Stimulated activated CD4-positive, alpha-beta T cell treated with anti-CD3 and anti-CD28 coated beads, Interleukin-15, amount 100 ng/mL, for 48 hours (primary cell): ENCODE measurements at regions not wholly inside any gene's neighbourhood (a gene's known extent, or its start where the extent isn't known, plus 50 kb on each side); places are given as distances from the start of the nearest gene placed in this dataset.

Source experiments
- DNase-seq, 2 donors: peaks; one replicate each; pipeline ENCODE4 v3.0.0-alpha.2; 2020; ENCODE audit warnings: low read depth in 2 of 2

GRCh38 chr4:43345323-43345925, 452.9 kb downstream of the GRXCR1 start:
- no peak for DNase-seq

GRCh38 chr4:43348591-43348990, 456.1 kb downstream of the GRXCR1 start:
- DNase-seq: no peak

- no peak for DNase-seq
Measured at GRCh38 chr4:43351970-43352806, 459.7 kb downstream of the GRXCR1 start.

DNA sequence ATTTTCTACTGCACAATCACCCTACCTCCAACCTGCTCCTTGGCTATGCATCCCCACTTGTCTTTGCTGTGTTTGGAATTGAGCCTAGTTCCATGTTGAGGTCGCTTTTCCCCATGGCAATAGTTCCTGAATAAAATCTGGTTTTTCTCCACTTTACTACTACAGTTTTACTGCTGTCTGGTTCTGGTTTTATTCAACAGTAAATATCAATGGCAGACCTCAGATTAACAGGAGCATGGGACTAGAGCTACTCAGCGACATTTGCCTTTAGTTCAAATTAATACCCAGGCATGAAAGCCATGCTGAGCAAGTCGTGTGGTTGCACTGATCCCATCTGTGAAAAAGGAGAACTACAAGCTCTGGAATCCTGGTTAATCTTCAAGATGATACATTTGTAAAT, 460.3 kb downstream of the GRXCR1 start:
- no peak for DNase-seq

DNA sequence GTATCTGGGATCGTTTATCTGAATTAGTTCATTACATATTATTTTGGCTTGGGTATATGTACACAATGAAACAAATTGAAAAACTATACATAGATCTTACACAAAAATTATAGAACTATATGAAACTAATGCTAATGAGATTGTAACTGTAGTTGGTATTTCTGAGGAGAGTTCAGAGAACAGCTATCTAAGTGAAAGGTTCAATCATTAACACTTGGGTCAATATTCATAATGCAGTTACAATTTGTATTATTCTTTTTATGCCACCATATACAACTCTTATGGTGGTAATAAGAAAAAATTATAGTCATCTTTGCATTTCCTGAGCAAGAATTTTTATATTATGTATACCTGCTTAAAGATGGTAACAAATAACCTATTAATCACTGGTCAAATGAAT, 461.0 kb downstream of the GRXCR1 start:
- DNase-seq: no peak

DNA sequence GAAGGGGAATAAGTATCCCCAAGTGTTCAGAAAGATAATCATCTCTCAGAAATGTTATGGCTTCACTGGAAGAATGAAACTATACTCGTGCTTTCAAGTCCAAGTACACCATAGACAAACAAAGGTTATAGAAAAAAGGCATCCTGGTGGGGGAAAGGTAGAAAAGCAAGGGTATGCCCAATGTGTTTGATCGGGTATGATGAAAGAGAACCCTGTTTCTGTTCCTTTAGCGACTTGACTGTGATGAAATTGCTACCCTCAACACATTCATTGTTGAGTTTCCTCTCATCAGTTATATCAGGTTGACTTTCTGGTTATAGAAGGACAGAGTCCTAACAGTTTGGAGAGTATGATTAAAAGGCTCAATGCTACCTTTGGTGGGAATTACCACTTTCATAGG, 464.3 kb downstream of the GRXCR1 start:
- DNase-seq: no peak

DNA sequence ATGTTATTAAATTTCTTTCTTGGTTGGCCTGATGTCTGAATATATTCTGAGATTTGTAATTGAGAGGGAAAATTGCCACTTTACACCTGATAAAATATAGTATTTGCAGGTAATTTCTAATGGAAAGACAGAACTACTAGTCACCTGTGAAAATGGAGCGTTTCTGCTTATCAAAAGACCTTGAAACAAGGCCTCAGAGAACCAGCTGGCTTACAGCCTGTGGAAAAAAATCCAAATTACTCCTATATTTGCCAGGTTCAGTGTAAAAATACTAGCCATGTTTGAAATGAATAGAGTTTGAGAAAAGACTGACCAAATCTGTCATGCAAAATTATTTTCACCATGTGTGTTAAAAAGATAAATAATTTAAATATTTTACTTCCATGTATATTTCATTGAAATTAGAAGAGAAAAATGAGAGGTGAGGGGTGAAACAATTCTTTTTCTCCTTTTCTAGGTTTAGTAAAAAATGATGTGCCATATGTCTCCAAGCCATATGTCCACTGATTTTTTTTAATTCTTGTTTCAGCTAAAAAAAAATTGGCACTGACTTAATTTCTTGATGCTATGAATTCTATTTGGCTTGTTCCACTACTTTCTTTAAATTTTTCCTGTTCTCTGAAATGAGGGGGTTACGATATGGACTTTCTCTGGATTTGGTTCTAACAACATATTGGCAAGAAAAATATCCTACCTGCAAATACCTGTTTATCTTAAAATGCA, 464.9 kb downstream of the GRXCR1 start:
- no peak for DNase-seq

GRCh38 chr4:43360296-43360695, 467.8 kb downstream of the GRXCR1 start:
- no peak for DNase-seq

DNA sequence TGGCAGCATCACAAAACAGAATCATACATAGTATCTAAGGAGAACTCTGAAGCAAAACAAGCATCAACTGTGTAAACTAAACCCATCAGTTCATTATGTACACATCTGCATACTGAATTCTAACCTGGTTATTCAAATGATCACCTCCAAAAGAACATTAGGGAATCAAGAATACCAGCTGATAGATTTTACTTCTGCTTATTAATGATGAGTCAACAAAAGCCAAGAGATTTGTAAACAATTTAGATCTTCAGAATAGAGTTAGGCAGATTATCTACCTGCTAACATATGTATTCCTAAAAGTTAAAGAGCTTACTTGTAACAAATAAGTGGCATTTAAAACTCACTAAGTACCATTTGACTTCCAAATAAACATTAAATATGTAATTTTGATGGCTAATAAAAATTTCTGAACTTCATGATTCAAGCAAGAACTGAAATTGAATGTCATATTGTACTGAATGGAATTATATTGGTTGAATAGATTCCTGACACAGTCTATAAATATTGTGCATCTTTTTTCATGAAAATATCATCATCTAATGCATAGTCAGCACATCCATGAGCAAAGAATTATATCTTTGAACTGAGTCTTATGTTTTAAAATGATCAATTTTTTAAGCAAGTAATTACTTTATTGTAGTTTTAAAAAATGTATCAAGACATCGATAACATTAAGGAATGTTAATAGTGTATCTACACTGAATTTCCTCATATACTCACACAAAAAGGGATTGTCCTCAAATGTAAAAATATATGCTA, 470.5 kb downstream of the GRXCR1 start:
- DNase-seq: no peak

DNA sequence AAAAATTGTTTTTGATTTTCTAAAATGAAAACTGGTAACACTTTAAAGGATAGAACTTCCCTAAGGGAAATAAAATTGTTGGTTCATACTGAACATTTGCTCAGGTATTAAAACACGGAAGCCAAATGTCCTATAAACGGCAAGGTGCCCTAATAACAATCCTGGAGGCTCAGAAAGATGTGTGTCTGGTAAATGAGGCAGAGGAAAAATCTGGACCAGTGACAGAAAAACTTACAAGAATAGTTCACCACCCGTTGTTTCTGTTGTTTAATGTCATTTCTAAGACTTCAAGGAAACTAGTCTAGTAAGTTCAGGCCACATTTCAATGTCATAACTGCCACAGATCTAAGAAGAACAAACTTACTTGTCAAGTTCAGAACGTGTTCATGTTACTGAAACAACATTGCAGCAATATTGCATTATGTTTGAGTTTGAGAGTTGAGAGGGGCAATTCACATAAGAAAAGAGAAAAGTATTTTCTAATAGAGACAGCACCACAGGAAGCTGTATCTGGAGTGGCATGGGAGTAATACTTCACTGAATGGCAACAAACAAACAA, 476.6 kb downstream of the GRXCR1 start:
- no peak for DNase-seq

DNA sequence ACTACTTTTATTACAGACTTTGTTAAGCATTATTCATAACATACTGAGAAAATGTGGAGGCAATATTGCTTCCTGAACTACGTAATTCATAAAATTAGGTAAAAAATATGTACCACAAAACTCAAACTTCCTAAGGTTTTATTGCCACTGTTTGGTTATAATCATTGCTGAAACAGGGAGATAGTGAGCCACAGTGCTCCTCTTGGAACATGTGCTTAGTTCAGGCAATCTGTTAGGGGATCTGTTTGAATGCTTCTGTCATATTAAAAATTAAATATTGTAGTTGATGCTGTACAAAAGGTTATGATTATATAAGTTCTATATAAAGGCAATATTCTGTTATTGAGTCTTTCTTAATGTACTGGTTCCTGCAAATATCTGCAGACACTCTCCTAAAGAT, 480.7 kb downstream of the GRXCR1 start:
- no peak for DNase-seq

DNA sequence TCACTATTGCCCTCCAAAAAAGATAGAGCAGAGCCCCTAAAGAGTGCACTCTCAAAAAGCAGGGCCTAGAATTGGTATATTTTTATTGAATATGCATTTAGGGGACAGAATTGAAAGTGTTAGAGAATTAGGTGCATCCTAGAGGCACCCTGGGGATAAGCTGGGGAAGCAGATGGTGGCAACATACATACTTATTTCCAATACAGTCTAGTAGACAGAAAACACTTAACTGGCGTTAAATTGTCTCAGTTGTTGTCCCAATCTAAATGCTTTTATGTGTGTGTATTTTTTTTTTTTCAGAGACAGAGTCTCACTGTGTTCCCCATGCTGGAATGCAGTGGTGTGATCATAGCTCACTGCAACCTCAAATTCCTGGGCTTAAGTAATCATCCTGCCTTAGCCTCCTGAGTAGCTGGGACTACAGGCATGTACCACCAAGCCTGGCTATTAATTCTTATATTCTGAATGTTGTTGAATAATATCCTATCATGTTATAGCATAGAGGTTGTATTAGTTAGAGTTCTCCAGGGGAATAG, 481.8 kb downstream of the GRXCR1 start:
- DNase-seq: no peak

DNA sequence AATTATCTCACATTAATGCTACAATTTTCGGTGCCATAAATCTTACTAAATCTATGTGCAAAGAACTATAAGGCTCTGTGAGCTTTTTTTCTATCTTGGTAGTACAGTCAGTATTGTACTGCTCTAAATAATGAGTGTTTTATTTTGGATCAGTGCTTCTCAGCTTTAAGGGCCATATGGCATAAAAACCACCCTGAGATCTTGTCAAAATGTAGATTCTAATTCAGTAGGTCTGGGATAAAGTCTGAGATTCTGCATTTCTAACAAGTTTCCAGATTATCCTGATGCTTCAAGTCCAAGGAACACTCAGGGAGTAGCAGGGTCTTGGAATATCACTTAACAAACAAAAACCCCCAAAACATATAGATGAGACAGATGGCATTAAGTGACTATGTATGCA, 486.5 kb downstream of the GRXCR1 start:
- DNase-seq: no peak

GRCh38 chr4:43380093-43380492, 487.6 kb downstream of the GRXCR1 start:
- DNase-seq: no peak

- no peak for DNase-seq
Measured at GRCh38 chr4:43391069-43391468, 498.6 kb downstream of the GRXCR1 start.

DNA sequence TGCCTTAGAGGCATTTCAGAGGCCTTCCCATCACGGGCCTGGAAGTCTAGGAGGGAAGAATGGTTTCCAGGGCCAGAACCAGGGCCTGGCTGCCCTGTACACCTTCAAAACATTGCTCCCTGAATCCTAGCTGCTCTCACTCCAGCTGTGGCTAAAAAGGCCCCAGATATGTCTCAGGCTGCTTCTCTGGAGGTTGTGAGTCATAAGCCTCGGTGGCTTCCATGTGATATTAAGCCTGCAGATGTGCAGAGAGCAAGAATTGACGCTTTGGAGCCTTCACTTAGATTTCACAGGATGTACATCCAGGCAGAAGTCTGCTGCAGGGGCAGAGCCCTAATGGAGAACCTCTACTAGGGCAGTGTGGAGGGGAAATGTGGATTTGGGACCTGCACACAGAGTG, 502.5 kb downstream of the GRXCR1 start:
- DNase-seq: no peak

DNA sequence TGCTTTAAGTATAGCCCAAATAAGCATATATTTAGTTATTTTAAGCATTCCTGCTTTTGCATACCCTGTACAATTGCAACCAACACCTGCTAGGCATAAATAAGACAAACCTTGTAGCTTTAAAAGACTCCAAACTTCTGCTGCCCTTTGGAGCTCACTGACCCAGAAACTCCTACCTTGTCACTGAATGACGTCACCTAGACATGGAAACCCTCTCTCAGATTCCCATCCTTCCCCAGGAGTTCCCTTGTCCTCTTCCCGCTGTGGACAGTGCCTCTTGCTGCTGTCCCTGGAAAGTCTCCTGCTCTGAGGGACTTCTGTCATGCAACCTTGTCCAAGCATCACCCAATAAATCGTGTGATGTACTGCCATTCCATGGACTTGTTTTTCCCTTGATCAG, 507.2 kb downstream of the GRXCR1 start:
- no peak for DNase-seq

DNA sequence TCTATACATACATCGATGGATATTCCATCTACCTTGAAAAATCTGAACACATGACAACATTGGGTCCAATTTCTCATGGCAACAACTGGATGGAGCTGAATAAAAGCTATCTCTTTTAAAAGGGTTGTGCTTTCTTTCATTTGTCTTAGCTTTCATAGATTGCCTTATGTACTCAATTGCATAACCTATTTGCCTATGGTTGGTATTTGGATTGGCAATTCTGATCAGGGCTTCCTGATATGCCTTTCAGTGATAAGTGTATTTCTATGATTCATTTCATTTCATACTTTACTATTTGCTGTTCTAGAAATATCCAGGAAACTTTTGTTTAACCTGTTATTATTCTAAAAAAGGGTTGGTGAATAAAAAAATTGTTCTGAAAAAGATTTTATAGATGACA, 509.9 kb downstream of the GRXCR1 start:
- DNase-seq: no peak

GRCh38 chr4:43410636-43411035, 518.1 kb downstream of the GRXCR1 start:
- DNase-seq: no peak

- DNase-seq: no peak
Measured at GRCh38 chr4:43411226-43411625, 518.7 kb downstream of the GRXCR1 start.

DNA sequence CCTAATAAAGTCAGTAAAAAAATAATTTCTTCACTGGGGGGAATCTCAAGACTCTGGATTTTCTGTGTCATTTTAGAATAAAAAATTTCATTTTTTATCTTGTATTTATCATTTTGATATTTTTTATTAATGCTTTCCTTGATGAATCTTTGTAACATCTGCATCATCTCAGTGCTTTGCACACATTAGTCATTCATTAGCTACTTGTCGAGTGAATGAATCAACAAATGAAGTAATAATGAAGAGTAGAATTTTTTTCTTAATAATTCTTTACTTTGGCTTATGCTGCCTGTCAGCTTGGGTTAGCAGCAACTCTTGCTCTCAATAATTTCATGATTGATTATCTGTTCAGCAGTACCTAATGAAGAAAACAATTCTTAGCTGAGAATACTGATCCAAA, 530.8 kb downstream of the GRXCR1 start:
- DNase-seq: no peak

- DNase-seq: no peak
Measured at GRCh38 chr4:43425206-43425605, 532.7 kb downstream of the GRXCR1 start.
